ENCODE measurements at regions not wholly inside any gene's neighbourhood (a gene's known extent, or its start where the extent isn't known, plus 50 kb on each side); places are given as distances from the start of the nearest gene placed in this dataset.

GRCh38 chr11:83367745-83368144 is 81.6 kb upstream of the CCDC90B start:
- Histone ChIP-seq H3K4me3 (replicated peaks in 1 of 3; ENCODE audit: low read depth in 2 of 3, low read length in 3 of 3) (no peak overlapping the region), H3K4me1 (ENCODE audit: control insufficient read depth in 1 of 2, insufficient read depth in 2 of 2, low read length in 2 of 2) (no peaks in the 10 kb centered on the region), H3K27me3 (ENCODE audit: control insufficient read depth in 2 of 2, insufficient read depth in 2 of 2, low read length in 2 of 2) (no peaks in the 10 kb centered on the region), H3K4me2 (replicated peaks; ENCODE audit: extremely low read depth, low read length, poor library complexity, severe bottlenecking) (no peak overlapping the region), H3K36me3 (replicated peaks in 1 of 2; ENCODE audit: control insufficient read depth in 1 of 2, insufficient read depth in 2 of 2, low read length in 2 of 2) (no peaks in the 10 kb centered on the region), H3K9ac (ENCODE audit: insufficient read depth, low read length, poor library complexity, severe bottlenecking) (no peak overlapping the region), H3K9me3 (replicated peaks in 1 of 2; ENCODE audit: control insufficient read depth in 1 of 2, insufficient read depth in 1 of 2, low read length in 2 of 2) (peaks cover 7 to 15% of the 10 kb centered on the region in 2 donors), H4K20me1 (ENCODE audit: insufficient read depth, low read length) (no peaks in the 10 kb centered on the region), H3K27ac (ENCODE audit: low read depth in 1 of 2, low read length in 2 of 2) (no peak overlapping the region), H2AFZ (ENCODE audit: insufficient read depth, low read depth, low read length, poor library complexity, severe bottlenecking) (no peak overlapping the region), H3K79me2 (ENCODE audit: insufficient read depth, low read length) (no peaks in the 10 kb centered on the region)
- 100% methylated on average over 5 of the region's 7 CpGs for WGBS (ENCODE audit: insufficient coverage)
- DNase-seq: no peak
- no peaks in the 10 kb centered on the region for H3K36me3 Mint-ChIP-seq
- no peak overlapping the region for H3K4me3 Mint-ChIP-seq
- TF ChIP-seq CTCF (IDR thresholded peaks at IDR 0.05): no peak
- no peak overlapping the region for H3K27ac Mint-ChIP-seq
- no peaks in the 10 kb centered on the region for H3K27me3 Mint-ChIP-seq (ENCODE audit: low read depth in 3 of 3)
- peaks cover 7 to 24% (median 16%) of the 10 kb centered on the region in 7 donors for H3K9me3 Mint-ChIP-seq
- H3K4me1 Mint-ChIP-seq: no peaks in the 10 kb centered on the region
- intact Hi-C loops (cut with micrococcal nuclease): no loop called here

DNA sequence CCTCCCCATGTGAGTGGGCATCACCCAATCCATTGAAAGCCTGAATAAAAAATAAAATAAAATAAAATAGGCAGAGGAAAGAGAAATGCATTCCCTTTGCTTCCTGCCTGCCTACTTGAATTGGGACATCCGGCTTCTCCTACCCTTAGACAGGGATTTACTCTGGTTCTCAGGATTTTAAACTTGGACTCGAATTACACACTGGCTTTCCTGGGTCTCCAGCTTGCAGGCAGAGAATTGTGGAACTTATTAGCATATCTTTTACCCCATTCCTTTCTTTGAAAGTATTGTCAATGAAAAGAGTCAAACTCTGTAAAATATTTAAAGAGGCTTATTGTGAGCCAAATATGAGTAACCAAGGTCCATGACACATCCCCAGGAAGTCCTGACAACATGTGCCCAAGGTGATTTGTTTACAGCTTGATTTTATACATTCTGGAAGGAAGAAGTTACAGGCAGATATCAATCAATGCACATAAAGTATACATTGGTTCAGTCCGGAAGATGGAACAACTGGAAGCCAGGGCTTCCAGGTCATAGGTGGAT is 78.4 kb upstream of the CCDC90B start:
- no peaks in the 10 kb centered on the region for H3K27me3 ChIP-seq (ENCODE audit: control insufficient read depth in 2 of 2, insufficient read depth in 2 of 2, low read length in 2 of 2)
- H3K4me3 ChIP-seq (replicated peaks in 1 of 3; ENCODE audit: low read depth in 2 of 3, low read length in 3 of 3): no peak overlapping the region
- no peaks in the 10 kb centered on the region for H3K79me2 ChIP-seq (ENCODE audit: insufficient read depth, low read length)
- intact Hi-C loops (cut with micrococcal nuclease): no loop called here
- no peak overlapping the region for H3K4me2 ChIP-seq (replicated peaks; ENCODE audit: extremely low read depth, low read length, poor library complexity, severe bottlenecking)
- Mint-ChIP-seq H3K4me1 (no peaks in the 10 kb centered on the region), H3K4me3 (no peak overlapping the region), H3K36me3 (no peaks in the 10 kb centered on the region), H3K27me3 (ENCODE audit: low read depth in 3 of 3) (peaks cover 0 to 2% (median 1%) of the 10 kb centered on the region in 3 donors), H3K27ac (no peak overlapping the region), H3K9me3 (peaks cover 7 to 22% (median 16%) of the 10 kb centered on the region in 7 donors)
- no peak overlapping the region for H3K9ac ChIP-seq (ENCODE audit: insufficient read depth, low read length, poor library complexity, severe bottlenecking)
- H3K4me1 ChIP-seq (ENCODE audit: control insufficient read depth in 1 of 2, insufficient read depth in 2 of 2, low read length in 2 of 2): no peaks in the 10 kb centered on the region
- 100% methylated on average over 1 of the region's 3 CpGs for WGBS (ENCODE audit: insufficient coverage)
- H3K36me3 ChIP-seq (replicated peaks in 1 of 2; ENCODE audit: control insufficient read depth in 1 of 2, insufficient read depth in 2 of 2, low read length in 2 of 2): no peaks in the 10 kb centered on the region
- no peak for DNase-seq
- no peaks in the 10 kb centered on the region for H4K20me1 ChIP-seq (ENCODE audit: insufficient read depth, low read length)
- H3K27ac ChIP-seq (ENCODE audit: low read depth in 1 of 2, low read length in 2 of 2): no peak overlapping the region
- no peak for TF ChIP-seq CTCF (IDR thresholded peaks at IDR 0.05)
- H2AFZ ChIP-seq (ENCODE audit: insufficient read depth, low read depth, low read length, poor library complexity, severe bottlenecking): no peak overlapping the region
- H3K9me3 ChIP-seq (replicated peaks in 1 of 2; ENCODE audit: control insufficient read depth in 1 of 2, insufficient read depth in 1 of 2, low read length in 2 of 2): peaks cover 11 to 15% of the 10 kb centered on the region in 2 donors

Data from CD14-positive monocyte (primary cell).